H1 (cell line): ENCODE measurements at regions not wholly inside any gene's neighbourhood (a gene's known extent, or its start where the extent isn't known, plus 50 kb on each side); places are given as distances from the start of the nearest gene placed in this dataset.

Source experiments
- CTCF ChIA-PET: fragments of 300-600 bp; sonication (Branson Sonifier 250); formaldehyde crosslinking; loops from one replicate; lab custom pipeline; 2021; ENCODE audit not compliant: partially characterized antibody; lab: Charles Lee
- POLR2A ChIA-PET: fragments of 300-600 bp; sonication (Branson Sonifier 250); formaldehyde crosslinking; loops from one replicate; lab custom pipeline; 2021; ENCODE audit warnings: inconsistent platforms; ENCODE audit not compliant: partially characterized antibody; lab: Charles Lee
- DNase-seq, 2 experiments: peaks; one replicate each; pipeline versions ENCODE4 v3.0.0 to v3.0.0-alpha.2; 2010 to 2022; ENCODE audit warnings: low spot score in 2 of 2, low read depth in 1 of 2, mixed read lengths in 1 of 2
- FAIRE-seq: peaks from 2 replicates; lab custom pipeline; 2011; peaks lifted over from hg19 to GRCh38; lab: Jason Lieb, UNC
- H2AFZ ChIP-seq: 2 replicates; pipeline ENCODE4 v1.8.1; 2012; ENCODE audit warnings: low read length, inconsistent platforms
- H2AK5ac ChIP-seq: 2 replicates; pipeline ENCODE4 v1.6.1; 2013; ENCODE audit warnings: low read depth, low read length
- H2BK120ac ChIP-seq: replicated peaks from 2 replicates; pipeline ENCODE3; 2013; ENCODE audit warnings: low read depth, low read length, inconsistent platforms
- H2BK12ac ChIP-seq: 2 replicates; pipeline ENCODE4 v1.6.1; 2013; ENCODE audit warnings: low read depth, low read length
- H2BK15ac ChIP-seq: 2 replicates; pipeline ENCODE4 v1.6.1; 2013; ENCODE audit warnings: low read length
- H2BK20ac ChIP-seq: 2 replicates; pipeline ENCODE4 v1.6.1; 2013; ENCODE audit warnings: low read length
- H2BK5ac ChIP-seq: 2 replicates; pipeline ENCODE4 v1.6.1; 2013; ENCODE audit warnings: low read depth, low read length
- H3K14ac ChIP-seq: 2 replicates; pipeline ENCODE4 v1.6.1; 2013; ENCODE audit warnings: inconsistent platforms; ENCODE audit not compliant: insufficient read length
- H3K18ac ChIP-seq: 2 replicates; pipeline ENCODE4 v1.6.1; 2013; ENCODE audit warnings: low read length; ENCODE audit errors: extremely low read depth
- H3K23ac ChIP-seq: 2 replicates; pipeline ENCODE4 v1.6.1; 2013; ENCODE audit warnings: inconsistent platforms; ENCODE audit not compliant: insufficient read length
- H3K23me2 ChIP-seq: 2 replicates; pipeline ENCODE4 v1.6.1; 2013; ENCODE audit warnings: low read depth, low read length
- H3K27ac ChIP-seq: 2 replicates; pipeline ENCODE4 v1.6.1; 2011; ENCODE audit warnings: low read depth, low read length, inconsistent platforms
- H3K27me3 ChIP-seq, 4 experiments: replicated peaks in 1 of 4; 1 replicate in 1 of 4; 2 replicates in 3 of 4; pipeline versions ENCODE4 v1.6.1 to v1.8.1; 2011 to 2013; ENCODE audit warnings: low read length in 3 of 4, mild to moderate bottlenecking in 3 of 4, inconsistent platforms in 2 of 4, mixed read lengths in 2 of 4, moderate library complexity in 1 of 4; ENCODE audit not compliant: control insufficient read depth in 3 of 4, insufficient read depth in 3 of 4; ENCODE audit errors: extremely low read depth in 1 of 4
- H3K36me3 ChIP-seq, 4 experiments: 2 replicates each; pipeline versions ENCODE4 v1.6.1 to v1.8.1; 2011 to 2013; ENCODE audit warnings: mild to moderate bottlenecking in 4 of 4, low read length in 3 of 4, moderate library complexity in 2 of 4, control low read depth in 1 of 4, inconsistent platforms in 1 of 4; ENCODE audit not compliant: insufficient read depth in 4 of 4, control insufficient read depth in 2 of 4
- H3K4ac ChIP-seq: replicated peaks from 2 replicates; pipeline ENCODE3; 2013; ENCODE audit warnings: low read length, low read depth, mixed read lengths, inconsistent platforms; ENCODE audit not compliant: insufficient read length
- H3K4me1 ChIP-seq, 4 experiments: replicated peaks in 1 of 4; 1 replicate in 1 of 4; 2 replicates in 3 of 4; pipeline versions ENCODE4 v1.6.1 to v1.8.1; 2011 to 2013; ENCODE audit warnings: low read length in 3 of 4, inconsistent platforms in 2 of 4, mixed read lengths in 1 of 4; ENCODE audit not compliant: insufficient read depth in 4 of 4, control insufficient read depth in 3 of 4
- H3K4me2 ChIP-seq, 2 experiments: 2 replicates each; pipeline versions ENCODE4 v1.6.1 to v1.8.1; 2011 to 2013; ENCODE audit warnings: low read depth in 2 of 2, low read length in 2 of 2, control low read depth in 1 of 2, inconsistent platforms in 1 of 2, mild to moderate bottlenecking in 1 of 2; ENCODE audit not compliant: insufficient read depth in 1 of 2
- H3K4me3 ChIP-seq, 4 experiments: fragments of 200-600, 300-600 bp in 1 of 4; sonication (generic), shearing (Covaris generic), sonication (Bioruptor Twin) in 1 of 4; 2 replicates each; pipeline versions ENCODE4 v1.5.1 to v1.8.1; 2011 to 2016; ENCODE audit warnings: low read length in 4 of 4, low read depth in 3 of 4, control low read depth in 2 of 4, inconsistent platforms in 2 of 4, mild to moderate bottlenecking in 2 of 4, mixed read lengths in 1 of 4, moderate library complexity in 1 of 4; ENCODE audit not compliant: insufficient read depth in 2 of 4; ENCODE audit errors: extremely low read depth in 1 of 4
- H3K56ac ChIP-seq: replicated peaks from 2 replicates; pipeline ENCODE3; 2013; ENCODE audit warnings: low read depth, mild to moderate bottlenecking, mixed read lengths, low read length, inconsistent platforms; ENCODE audit not compliant: insufficient read length
- H3K79me1 ChIP-seq: 2 replicates; pipeline ENCODE4 v1.6.1; 2013; ENCODE audit warnings: low read depth, low read length, control low read depth
- H3K79me2 ChIP-seq, 2 experiments: 2 replicates each; pipeline versions ENCODE4 v1.6.1 to v1.8.1; 2012 to 2013; ENCODE audit warnings: low read length in 2 of 2, mild to moderate bottlenecking in 2 of 2, inconsistent platforms in 1 of 2; ENCODE audit not compliant: insufficient read depth in 2 of 2, control insufficient read depth in 1 of 2
- H3K9ac ChIP-seq, 4 experiments: replicated peaks in 1 of 4; 1 replicate in 1 of 4; 2 replicates in 3 of 4; pipeline versions ENCODE4 v1.6.1 to v1.8.1; 2011 to 2013; ENCODE audit warnings: low read depth in 3 of 4, low read length in 3 of 4, control low read depth in 2 of 4, mild to moderate bottlenecking in 2 of 4, moderate library complexity in 2 of 4, inconsistent platforms in 1 of 4; ENCODE audit errors: extremely low read depth in 1 of 4
- H3K9me3 ChIP-seq, 2 experiments: 2 replicates each; pipeline versions ENCODE4 v1.6.1 to v1.8.1; 2012 to 2013; ENCODE audit warnings: mild to moderate bottlenecking in 2 of 2, moderate library complexity in 2 of 2, control low read depth in 1 of 2, inconsistent platforms in 1 of 2, low read depth in 1 of 2, low read length in 1 of 2, mixed read lengths in 1 of 2; ENCODE audit not compliant: insufficient read depth in 2 of 2
- H4K20me1 ChIP-seq, 2 experiments: replicated peaks in 1 of 2; 2 replicates each; pipeline versions ENCODE3 to v1.8.1; 2011 to 2013; ENCODE audit warnings: inconsistent platforms in 2 of 2, low read length in 2 of 2, mild to moderate bottlenecking in 1 of 2; ENCODE audit not compliant: insufficient read depth in 2 of 2, control insufficient read depth in 1 of 2
- H4K5ac ChIP-seq: 2 replicates; pipeline ENCODE4 v1.6.1; 2013; ENCODE audit warnings: low read length, low read depth, mixed read lengths, inconsistent platforms; ENCODE audit not compliant: insufficient read length
- H4K8ac ChIP-seq: 2 replicates; pipeline ENCODE4 v1.8.0; 2013; ENCODE audit warnings: mild to moderate bottlenecking, moderate library complexity, low read length, inconsistent platforms; ENCODE audit not compliant: insufficient read depth; ENCODE audit errors: extremely low read depth
- H4K91ac ChIP-seq: replicated peaks from 2 replicates; pipeline ENCODE3; 2013; ENCODE audit warnings: low read length, mixed read lengths, inconsistent platforms; ENCODE audit not compliant: insufficient read length
- FOSL1 ChIP-seq: IDR thresholded peaks from 2 replicates; pipeline ENCODE4 v1.6.1; 2011; ENCODE audit warnings: mild to moderate bottlenecking, low read depth, low read length, moderate library complexity; ENCODE audit not compliant: insufficient read depth
- HDAC2 ChIP-seq, 2 experiments: fragments of 300-600 bp in 1 of 2; sonication (generic) in 1 of 2; IDR thresholded peaks; 2 replicates each; pipeline ENCODE4 v1.6.1; 2011 to 2012; ENCODE audit warnings: low read depth in 2 of 2, low read length in 2 of 2, mild to moderate bottlenecking in 2 of 2, moderate library complexity in 2 of 2, borderline replicate concordance in 1 of 2, inconsistent platforms in 1 of 2
- SP4 ChIP-seq: IDR thresholded peaks from 2 replicates; pipeline ENCODE4 v1.6.1; 2012; ENCODE audit warnings: low read length, inconsistent platforms
- ZNF274 ChIP-seq: IDR thresholded peaks from 2 replicates; pipeline ENCODE4 v1.7.0; 2012; ENCODE audit warnings: low read length, borderline replicate concordance; ENCODE audit errors: extremely low read depth
- WGBS, 2 experiments: shearing (Covaris generic) in 1 of 2; methylation state at CpG; one replicate each; pipeline versions ENCODE4 v1.1.6 to v1.1.7; 2013 to 2015; ENCODE audit warnings: low lambda C conversion rate in 2 of 2, mixed read lengths in 2 of 2, inconsistent platforms in 1 of 2, low coverage in 1 of 2, missing lambda C conversion rate in 1 of 2; ENCODE audit not compliant: insufficient replicate concordance in 2 of 2, insufficient coverage in 1 of 2, insufficient read length in 1 of 2; ENCODE audit errors: extremely low coverage in 1 of 2, missing lambda C conversion rate in 1 of 2; 5-methylcytosine and 5-hydroxymethylcytosine counted together
- TF ChIP-seq, protein P1 (sequence below): IDR thresholded peaks from 2 replicates; pipeline ENCODE4 v1.6.1; 2012; ENCODE audit warnings: inconsistent platforms

- no peak overlapping the region for H3K14ac ChIP-seq
- no peak overlapping the region for H3K4ac ChIP-seq
- no peaks in the 10 kb centered on the region for H3K79me1 ChIP-seq
- FAIRE-seq (no peak), DNase-seq (no peak)
- no peak overlapping the region for H2BK5ac ChIP-seq
- ChIA-PET POLR2A (no interaction called here), CTCF (no interaction called here)
- no peak overlapping the region for H4K91ac ChIP-seq
- no peak overlapping the region for H3K9ac ChIP-seq
- no peak overlapping the region for H3K4me3 ChIP-seq
- no peak overlapping the region for H2BK12ac ChIP-seq
- no peak overlapping the region for H4K5ac ChIP-seq
- H3K56ac ChIP-seq: no peak overlapping the region
- 95% methylated on average over 1 of the region's 1 CpG; no CpG with 5 or more reads in 1 of the 2 experiments for WGBS, 2 experiments
- no peak overlapping the region for H2BK120ac ChIP-seq
- no peaks in the 10 kb centered on the region for H3K36me3 ChIP-seq
- no peak overlapping the region for H3K23ac ChIP-seq
- no peaks in the 10 kb centered on the region for H3K27me3 ChIP-seq
- H2BK15ac ChIP-seq: no peak overlapping the region
- H3K4me2 ChIP-seq: no peak overlapping the region
- no peaks in the 10 kb centered on the region for H3K9me3 ChIP-seq
- no peak overlapping the region for H2AFZ ChIP-seq
- H4K20me1 ChIP-seq: no peaks in the 10 kb centered on the region
- H4K8ac ChIP-seq: no peak overlapping the region
- H3K18ac ChIP-seq: no peak overlapping the region
- no peaks in the 10 kb centered on the region for H3K79me2 ChIP-seq
- no peaks in the 10 kb centered on the region for H3K4me1 ChIP-seq
- H2AK5ac ChIP-seq: no peak overlapping the region
- H3K23me2 ChIP-seq: no peaks in the 10 kb centered on the region
- no peak overlapping the region for H2BK20ac ChIP-seq
- TF ChIP-seq SP4 (no peak), ZNF274 (no peak), HDAC2 (IDR thresholded peaks at IDR 0.05; ENCODE audit: borderline replicate concordance in 1 of 2, low read depth in 2 of 2, low read length in 2 of 2) (no peak), FOSL1 (no peak)
- TF ChIP-seq, protein P1, sequence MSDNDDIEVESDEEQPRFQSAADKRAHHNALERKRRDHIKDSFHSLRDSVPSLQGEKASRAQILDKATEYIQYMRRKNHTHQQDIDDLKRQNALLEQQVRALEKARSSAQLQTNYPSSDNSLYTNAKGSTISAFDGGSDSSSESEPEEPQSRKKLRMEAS: no peak
- no peak overlapping the region for H3K27ac ChIP-seq
Measured at GRCh38 chr11:39036021-39036420, 2423.4 kb downstream of the LRRC4C start.
